H9 (cell line): ENCODE measurements at regions not wholly inside any gene's neighbourhood (a gene's known extent, or its start where the extent isn't known, plus 50 kb on each side); places are given as distances from the start of the nearest gene placed in this dataset.

Experiments
- DNase-seq: peaks from one replicate; pipeline ENCODE4 v3.0.0-alpha.2; 2017
- H2AFZ ChIP-seq: one replicate; pipeline ENCODE4 v1.6.1; 2013; ENCODE audit warnings: mild to moderate bottlenecking, low read length, control low read depth, moderate library complexity
- H2AK5ac ChIP-seq: 2 replicates; pipeline ENCODE4 v1.6.1; 2013; ENCODE audit warnings: low read length, control low read depth, mixed read lengths; ENCODE audit not compliant: insufficient read length
- H2BK120ac ChIP-seq: one replicate; pipeline ENCODE4 v1.6.1; 2013; ENCODE audit warnings: low read depth, mild to moderate bottlenecking, low read length, control low read depth, inconsistent platforms; ENCODE audit not compliant: poor library complexity, severe bottlenecking
- H2BK12ac ChIP-seq: 2 replicates; pipeline ENCODE4 v1.6.1; 2013; ENCODE audit warnings: low read length, control low read depth, mixed read lengths, low read depth; ENCODE audit not compliant: insufficient read length
- H2BK15ac ChIP-seq: 2 replicates; pipeline ENCODE4 v1.6.1; 2013; ENCODE audit warnings: low read depth, low read length, control low read depth
- H2BK20ac ChIP-seq: one replicate; pipeline ENCODE4 v1.6.1; 2013; ENCODE audit warnings: low read depth, mild to moderate bottlenecking, low read length, control low read depth, inconsistent platforms; ENCODE audit not compliant: poor library complexity, severe bottlenecking
- H2BK5ac ChIP-seq: 2 replicates; pipeline ENCODE4 v1.6.1; 2013; ENCODE audit warnings: low read length, control low read depth, mixed read lengths; ENCODE audit not compliant: insufficient read length
- H3K14ac ChIP-seq: 2 replicates; pipeline ENCODE4 v1.6.1; 2013; ENCODE audit warnings: low read length, control low read depth; ENCODE audit not compliant: insufficient read depth
- H3K18ac ChIP-seq: 2 replicates; pipeline ENCODE4 v1.6.1; 2013; ENCODE audit warnings: low read depth, mild to moderate bottlenecking, mixed read lengths, low read length, control low read depth; ENCODE audit not compliant: insufficient read length
- H3K23ac ChIP-seq: 2 replicates; pipeline ENCODE4 v1.6.1; 2013; ENCODE audit warnings: low read length, control low read depth, mixed read lengths, low read depth; ENCODE audit not compliant: insufficient read length
- H3K23me2 ChIP-seq: 2 replicates; pipeline ENCODE4 v1.6.1; 2013; ENCODE audit warnings: low read depth, mild to moderate bottlenecking, mixed read lengths, low read length, control low read depth; ENCODE audit not compliant: insufficient read length, poor library complexity, severe bottlenecking
- H3K27ac ChIP-seq: 2 replicates; pipeline ENCODE4 v1.5.1; 2013; ENCODE audit warnings: low read length, control low read depth, mixed read lengths, low read depth; ENCODE audit not compliant: insufficient read length
- H3K27me3 ChIP-seq: 2 replicates; pipeline ENCODE4 v1.6.1; 2013; ENCODE audit warnings: low read length, control low read depth, inconsistent platforms; ENCODE audit not compliant: insufficient read depth
- H3K4ac ChIP-seq: 2 replicates; pipeline ENCODE4 v1.6.1; 2013; ENCODE audit warnings: low read depth, mild to moderate bottlenecking, control low read depth, inconsistent platforms, low read length, moderate library complexity
- H3K4me1 ChIP-seq: 2 replicates; pipeline ENCODE4 v1.6.1; 2013; ENCODE audit warnings: low read length, control low read depth, inconsistent platforms; ENCODE audit not compliant: insufficient read depth
- H3K4me2 ChIP-seq: 2 replicates; pipeline ENCODE4 v1.6.1; 2013; ENCODE audit warnings: low read length, control low read depth, mixed read lengths; ENCODE audit not compliant: insufficient read length, insufficient read depth
- H3K56ac ChIP-seq: 2 replicates; pipeline ENCODE4 v1.6.1; 2013; ENCODE audit warnings: low read depth, mild to moderate bottlenecking, mixed read lengths, low read length, control low read depth; ENCODE audit not compliant: insufficient read length
- H3K79me1 ChIP-seq: 2 replicates; pipeline ENCODE4 v1.6.1; 2013; ENCODE audit warnings: low read depth, mild to moderate bottlenecking, moderate library complexity, low read length, control low read depth, inconsistent platforms; ENCODE audit not compliant: insufficient read depth, poor library complexity, severe bottlenecking
- H3K79me2 ChIP-seq: 2 replicates; pipeline ENCODE4 v1.6.1; 2013; ENCODE audit warnings: low read length, control low read depth, inconsistent platforms; ENCODE audit not compliant: insufficient read depth
- H3K9ac ChIP-seq: 2 replicates; pipeline ENCODE4 v1.6.1; 2013; ENCODE audit warnings: low read length, control low read depth, mixed read lengths; ENCODE audit not compliant: insufficient read length; ENCODE audit errors: extremely low read depth
- H3K9me3 ChIP-seq: one replicate; pipeline ENCODE4 v1.6.1; 2013; ENCODE audit warnings: low read depth, low read length, inconsistent platforms; ENCODE audit not compliant: control insufficient read depth
- H3T11ph ChIP-seq: one replicate; pipeline ENCODE4 v1.6.1; 2013; ENCODE audit warnings: mild to moderate bottlenecking, low read length, control low read depth, inconsistent platforms
- H4K20me1 ChIP-seq: one replicate; pipeline ENCODE4 v1.6.1; 2013; ENCODE audit not compliant: control insufficient read depth, insufficient read length, insufficient read depth
- H4K5ac ChIP-seq: 2 replicates; pipeline ENCODE4 v1.6.1; 2013; ENCODE audit warnings: low read depth, mild to moderate bottlenecking, mixed read lengths, low read length, control low read depth; ENCODE audit not compliant: insufficient read length
- H4K8ac ChIP-seq: replicated peaks from 2 replicates; pipeline ENCODE4 v1.6.1; 2013; ENCODE audit warnings: low read length, control low read depth, mixed read lengths, low read depth; ENCODE audit not compliant: insufficient read length
- H4K91ac ChIP-seq: 2 replicates; pipeline ENCODE4 v1.6.1; 2013; ENCODE audit warnings: low read depth, mild to moderate bottlenecking, moderate library complexity, mixed read lengths, low read length, control low read depth; ENCODE audit not compliant: insufficient read length
- H3K27ac Mint-ChIP-seq, 3 experiments: 2 replicates in 2 of 3; 3 replicates in 1 of 3; pipeline ENCODE4 v1.8.0; 2020 to 2021; ENCODE audit warnings: mixed read lengths in 3 of 3, mild to moderate bottlenecking in 1 of 3, moderate library complexity in 1 of 3
- H3K27me3 Mint-ChIP-seq: 2 replicates; pipeline ENCODE4 v1.8.0; 2021; ENCODE audit warnings: low read depth, mild to moderate bottlenecking, moderate library complexity, mixed read lengths
- H3K36me3 Mint-ChIP-seq, 3 experiments: 2 replicates in 2 of 3; 3 replicates in 1 of 3; pipeline ENCODE4 v1.8.0; 2020 to 2021; ENCODE audit warnings: low read depth in 3 of 3, mixed read lengths in 3 of 3; ENCODE audit not compliant: insufficient read depth in 1 of 3
- H3K4me1 Mint-ChIP-seq, 2 experiments: 2 replicates each; pipeline ENCODE4 v1.8.0; 2020; ENCODE audit warnings: mixed read lengths in 2 of 2
- H3K4me3 Mint-ChIP-seq, 2 experiments: 2 replicates in 1 of 2; 3 replicates in 1 of 2; pipeline ENCODE4 v1.8.0; 2020 to 2021; ENCODE audit warnings: mild to moderate bottlenecking in 2 of 2, mixed read lengths in 2 of 2, moderate library complexity in 1 of 2
- H3K9me3 Mint-ChIP-seq, 2 experiments: 2 replicates in 1 of 2; 3 replicates in 1 of 2; pipeline ENCODE4 v1.8.0; 2020; ENCODE audit warnings: mild to moderate bottlenecking in 2 of 2, mixed read lengths in 2 of 2, moderate library complexity in 1 of 2
- WGBS: extraction: QIAGEN DNeasy Blood & Tissue Kit; methylation state at CpG from one replicate; pipeline ENCODE4 v1.1.7; 2013; ENCODE audit warnings: missing lambda C conversion rate, low lambda C conversion rate, mixed read lengths; ENCODE audit not compliant: insufficient read length; ENCODE audit errors: extremely low coverage; 5-methylcytosine and 5-hydroxymethylcytosine counted together
- TF ChIP-seq, protein P1 (sequence below): fragments of 200-600 bp; sonication (generic); conservative IDR thresholded peaks from 3 replicates; pipeline ENCODE4 v1.8.0; 2021; ENCODE audit warnings: antibody characterized with exemption, mild to moderate bottlenecking

DNA sequence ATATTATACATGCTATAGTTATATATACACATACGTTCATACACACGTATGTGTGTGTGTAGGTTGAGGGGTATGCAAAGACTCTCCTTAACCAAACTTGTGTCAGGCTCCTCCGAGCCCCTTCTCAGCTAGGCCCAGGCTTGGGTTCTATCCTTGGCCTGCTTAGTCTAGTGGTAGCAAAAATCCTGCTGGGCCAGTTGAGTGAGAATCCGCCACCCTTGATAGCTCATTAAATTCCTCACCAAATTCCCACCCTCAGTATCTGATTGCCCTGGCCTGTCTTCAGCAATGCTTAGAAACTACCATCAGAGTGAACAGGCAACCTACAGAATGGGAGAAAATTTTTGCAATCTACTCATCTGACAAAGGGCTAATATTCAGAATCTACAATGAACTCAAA, 126.5 kb downstream of the TSN start:
- no peaks in the 10 kb centered on the region for H3K23me2 ChIP-seq
- no peak overlapping the region for H2BK12ac ChIP-seq
- no peak overlapping the region for H3K14ac ChIP-seq
- WGBS, result no CpG with 5 or more reads among the region's 4 CpGs
- H3K79me2 ChIP-seq, result no peaks in the 10 kb centered on the region
- H3K4me1 ChIP-seq, result peaks cover 3% of the 10 kb centered on the region; the same call in 1 of the 2 replicates
- no peak overlapping the region for H4K8ac ChIP-seq
- Mint-ChIP-seq H3K4me1 (peaks cover 10% of the 10 kb centered on the region in 2 experiments), H3K4me3 (no peak overlapping the region), H3K9me3 (peaks cover 5 to 13% of the 10 kb centered on the region in 2 experiments; a peak in 4 of 5 replicates), H3K27me3 (peaks cover 13% of the 10 kb centered on the region), H3K36me3 (peaks cover 0 to 10% (median 2%) of the 10 kb centered on the region in 3 experiments; a peak in 2 of 7 replicates), H3K27ac (no peak overlapping the region; a peak in 1 of 7 replicates)
- no peak overlapping the region for H3T11ph ChIP-seq
- no peak overlapping the region for H3K27ac ChIP-seq
- DNase-seq, result no peak
- H3K23ac ChIP-seq, result no peak overlapping the region
- TF ChIP-seq, protein P1, sequence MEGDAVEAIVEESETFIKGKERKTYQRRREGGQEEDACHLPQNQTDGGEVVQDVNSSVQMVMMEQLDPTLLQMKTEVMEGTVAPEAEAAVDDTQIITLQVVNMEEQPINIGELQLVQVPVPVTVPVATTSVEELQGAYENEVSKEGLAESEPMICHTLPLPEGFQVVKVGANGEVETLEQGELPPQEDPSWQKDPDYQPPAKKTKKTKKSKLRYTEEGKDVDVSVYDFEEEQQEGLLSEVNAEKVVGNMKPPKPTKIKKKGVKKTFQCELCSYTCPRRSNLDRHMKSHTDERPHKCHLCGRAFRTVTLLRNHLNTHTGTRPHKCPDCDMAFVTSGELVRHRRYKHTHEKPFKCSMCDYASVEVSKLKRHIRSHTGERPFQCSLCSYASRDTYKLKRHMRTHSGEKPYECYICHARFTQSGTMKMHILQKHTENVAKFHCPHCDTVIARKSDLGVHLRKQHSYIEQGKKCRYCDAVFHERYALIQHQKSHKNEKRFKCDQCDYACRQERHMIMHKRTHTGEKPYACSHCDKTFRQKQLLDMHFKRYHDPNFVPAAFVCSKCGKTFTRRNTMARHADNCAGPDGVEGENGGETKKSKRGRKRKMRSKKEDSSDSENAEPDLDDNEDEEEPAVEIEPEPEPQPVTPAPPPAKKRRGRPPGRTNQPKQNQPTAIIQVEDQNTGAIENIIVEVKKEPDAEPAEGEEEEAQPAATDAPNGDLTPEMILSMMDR, result no peak
- H2BK120ac ChIP-seq, result no peak overlapping the region
- H2BK15ac ChIP-seq, result no peak overlapping the region
- H2AFZ ChIP-seq, result no peak overlapping the region
- H2BK20ac ChIP-seq, result no peak overlapping the region
- no peak overlapping the region for H4K91ac ChIP-seq
- H3K79me1 ChIP-seq, result no peaks in the 10 kb centered on the region
- H3K9me3 ChIP-seq, result no peaks in the 10 kb centered on the region
- no peak overlapping the region for H3K18ac ChIP-seq
- no peak overlapping the region for H3K4ac ChIP-seq
- H3K9ac ChIP-seq, result no peak overlapping the region
- H3K27me3 ChIP-seq, result no peaks in the 10 kb centered on the region
- H4K5ac ChIP-seq, result no peak overlapping the region
- H2BK5ac ChIP-seq, result no peak overlapping the region
- H3K56ac ChIP-seq, result no peak overlapping the region
- H4K20me1 ChIP-seq, result no peaks in the 10 kb centered on the region
- H3K4me2 ChIP-seq, result no peak overlapping the region
- no peak overlapping the region for H2AK5ac ChIP-seq
